NCI-H524 treated with DMSO at 0.1 percent for 48 hours (cell line): ENCODE measurements at regions not wholly inside any gene's neighbourhood (a gene's known extent, or its start where the extent isn't known, plus 50 kb on each side); places are given as distances from the start of the nearest gene placed in this dataset.
"Not testable (repeated sequence)": the region's sequence is repeated elsewhere in the genome, so short reads cannot be mapped to it uniquely, and the experiment has no call there.

Experiments
- DNase-seq: peaks from one replicate; lab custom pipeline; 2025; lab: John Stamatoyannopoulos, UW

DNA sequence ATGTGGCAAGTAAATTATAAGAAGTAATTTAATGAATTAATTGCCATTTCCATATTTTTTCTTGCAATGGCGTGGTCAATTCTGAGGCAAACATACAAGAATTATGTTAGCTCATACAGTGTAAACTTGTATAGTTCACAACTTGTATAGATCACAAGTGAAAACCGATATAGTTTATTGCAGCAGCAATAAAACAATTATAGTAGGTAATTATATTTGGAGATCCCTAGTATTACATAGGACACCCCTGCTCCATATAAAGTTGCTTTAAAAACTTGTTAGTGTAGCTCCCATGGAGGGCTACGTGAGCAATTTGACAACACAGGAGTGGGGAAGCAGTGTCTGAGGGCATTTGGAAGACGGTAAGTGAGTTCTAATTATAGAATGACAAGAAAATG, 288.2 kb downstream of the SOCS6 start:
- no peak for DNase-seq

DNA sequence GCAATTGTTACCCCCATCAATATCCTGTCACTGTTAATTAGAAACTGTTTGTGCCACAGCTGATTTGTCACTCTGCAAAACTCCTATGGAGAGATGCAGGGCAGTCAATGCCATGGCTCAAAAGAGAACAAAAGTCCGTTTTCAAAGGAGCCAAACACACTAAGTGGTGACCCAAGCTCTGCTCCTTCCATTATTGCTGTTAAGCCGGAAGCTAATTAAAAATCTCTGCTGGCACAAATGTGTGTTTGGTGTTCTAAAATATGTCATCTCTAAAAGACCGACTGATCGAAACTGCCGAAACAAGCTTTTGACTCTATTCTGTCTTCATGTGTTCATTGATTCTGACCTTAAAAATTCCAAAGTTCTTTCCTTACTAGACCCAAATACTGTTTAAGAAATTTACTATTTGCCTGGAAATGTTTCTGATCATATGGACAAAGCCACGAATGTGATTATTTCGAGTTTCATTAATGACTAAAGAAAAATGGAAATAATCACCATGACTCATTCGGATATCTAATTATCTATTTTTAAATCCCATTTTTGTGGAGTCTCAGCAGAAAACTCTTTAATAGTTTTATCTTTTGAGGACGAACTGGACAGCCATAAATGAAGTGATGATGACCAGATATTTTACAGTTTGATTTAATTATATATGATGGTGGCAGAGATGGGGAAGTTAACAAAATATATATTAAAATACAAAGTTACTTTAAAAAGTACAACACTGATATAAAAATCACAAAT, 287.6 kb downstream of the SOCS6 start:
- DNase-seq = no peak

DNA sequence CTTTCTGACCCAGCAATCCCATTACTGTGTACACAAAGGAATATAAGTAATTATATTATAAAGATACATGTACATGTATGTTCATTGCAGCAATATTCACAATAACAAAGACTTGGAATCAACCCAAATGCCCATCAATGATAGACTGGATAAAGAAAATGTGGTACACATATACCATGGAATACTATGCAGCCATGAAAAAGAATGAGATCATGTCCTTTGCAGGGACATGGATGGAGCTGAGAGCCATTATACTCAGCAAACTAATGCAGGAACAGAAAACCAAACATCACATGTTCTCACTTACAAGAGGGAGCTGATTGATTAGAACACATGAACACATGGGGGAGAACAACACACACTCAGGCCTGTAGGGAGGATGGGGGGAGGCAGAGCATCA, 286.1 kb downstream of the SOCS6 start:
- DNase-seq = not testable (repeated sequence)

DNA sequence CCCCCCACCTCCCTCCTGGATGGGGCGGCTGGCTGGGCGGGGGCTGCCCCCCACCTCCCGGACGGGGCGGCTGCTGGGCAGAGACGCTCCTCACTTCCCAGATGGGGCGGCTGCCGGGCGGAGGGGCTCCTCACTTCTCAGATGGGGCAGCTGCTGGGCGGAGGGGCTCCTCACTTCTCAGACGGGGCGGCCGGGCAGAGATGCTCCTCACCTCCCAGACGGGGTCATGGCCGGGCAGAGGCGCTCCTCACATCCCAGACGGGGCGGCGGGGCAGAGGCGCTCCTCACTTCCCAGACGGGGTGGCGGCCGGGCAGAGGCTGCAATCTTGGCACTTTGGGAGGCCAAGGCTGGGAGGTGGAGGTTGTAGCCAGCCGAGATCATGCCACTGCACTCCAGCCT, 280.8 kb downstream of the SOCS6 start:
- not testable (repeated sequence) for DNase-seq

DNA sequence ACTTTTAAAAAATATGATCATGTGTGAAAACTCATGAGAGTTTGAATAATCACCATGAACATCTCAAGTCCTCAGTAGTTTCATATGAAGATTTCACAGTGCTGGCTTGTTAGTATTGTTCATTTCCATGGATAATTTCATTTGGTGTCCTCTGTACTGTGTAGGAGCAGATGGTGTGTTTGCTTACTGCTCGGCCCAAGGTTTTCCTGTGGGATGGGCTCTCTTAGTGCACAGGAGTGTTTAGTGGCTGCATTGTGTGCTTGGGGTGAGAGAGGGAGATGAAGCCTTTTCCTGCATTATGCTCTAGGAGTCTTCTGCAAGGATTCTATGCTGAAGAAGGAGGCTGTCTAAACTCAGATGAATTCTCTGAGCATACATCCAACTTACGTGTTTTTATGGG, 270.6 kb downstream of the SOCS6 start:
- no peak for DNase-seq

DNA sequence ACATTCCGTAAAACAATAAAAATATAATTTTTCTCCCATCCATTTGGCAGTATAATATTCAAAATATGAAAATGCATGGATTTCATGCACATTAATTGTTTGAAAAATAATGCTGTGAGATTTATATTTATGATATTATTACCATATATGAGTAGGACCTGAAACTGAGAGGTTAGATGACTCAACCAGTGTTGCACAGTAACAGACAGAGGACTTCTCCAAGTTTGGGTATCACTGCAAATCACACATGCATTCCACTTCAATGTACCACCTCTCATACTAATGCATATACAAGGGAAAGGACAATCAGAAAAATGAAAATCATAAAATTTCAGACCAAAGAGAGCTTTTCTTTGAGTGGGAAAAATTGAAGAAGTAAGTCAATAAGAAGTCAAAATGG, 269.5 kb downstream of the SOCS6 start:
- no peak for DNase-seq

DNA sequence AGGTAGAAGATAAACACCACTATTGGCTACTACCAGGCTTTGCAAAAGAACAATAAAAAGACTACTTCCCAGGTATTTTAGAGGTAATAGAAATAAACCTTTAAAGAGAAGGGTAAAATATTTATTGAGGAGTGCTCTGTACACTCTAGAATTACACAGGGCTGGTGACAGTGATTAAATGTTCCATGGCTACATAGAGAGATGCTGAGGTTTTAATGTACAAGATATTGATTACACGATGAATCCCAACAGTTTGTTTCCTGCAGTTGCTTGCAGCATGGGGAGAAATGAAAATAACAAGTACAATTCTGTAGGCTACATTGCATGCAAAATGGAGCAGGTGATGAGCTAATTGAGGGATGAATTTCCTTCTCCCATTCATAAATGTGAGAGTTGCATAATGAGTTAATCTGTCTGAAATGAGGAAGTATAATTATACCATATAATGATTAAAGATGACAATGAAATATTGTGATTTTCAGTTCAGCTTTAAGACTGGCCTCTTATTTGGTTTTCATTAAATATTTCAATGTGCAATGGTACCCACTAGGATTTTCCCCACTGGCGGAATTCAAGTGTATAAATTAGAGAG, 266.1 kb downstream of the SOCS6 start:
- no peak for DNase-seq

DNA sequence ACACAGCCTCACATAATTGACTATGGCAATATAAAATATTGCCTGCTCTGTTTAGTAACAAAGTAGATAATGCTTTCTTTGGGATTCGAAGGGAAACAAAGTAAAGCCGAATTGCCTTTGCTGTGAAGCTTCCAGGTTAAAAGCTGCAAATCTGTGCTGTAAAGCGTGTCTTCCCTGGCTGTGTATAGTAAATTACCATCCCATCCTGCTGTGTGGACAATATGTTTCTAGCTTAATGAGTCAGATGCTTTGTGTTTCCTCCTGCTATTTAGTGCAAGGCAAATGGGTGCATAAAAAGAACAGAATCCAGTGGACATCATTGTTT, 265.1 kb downstream of the SOCS6 start:
- no peak for DNase-seq

DNA sequence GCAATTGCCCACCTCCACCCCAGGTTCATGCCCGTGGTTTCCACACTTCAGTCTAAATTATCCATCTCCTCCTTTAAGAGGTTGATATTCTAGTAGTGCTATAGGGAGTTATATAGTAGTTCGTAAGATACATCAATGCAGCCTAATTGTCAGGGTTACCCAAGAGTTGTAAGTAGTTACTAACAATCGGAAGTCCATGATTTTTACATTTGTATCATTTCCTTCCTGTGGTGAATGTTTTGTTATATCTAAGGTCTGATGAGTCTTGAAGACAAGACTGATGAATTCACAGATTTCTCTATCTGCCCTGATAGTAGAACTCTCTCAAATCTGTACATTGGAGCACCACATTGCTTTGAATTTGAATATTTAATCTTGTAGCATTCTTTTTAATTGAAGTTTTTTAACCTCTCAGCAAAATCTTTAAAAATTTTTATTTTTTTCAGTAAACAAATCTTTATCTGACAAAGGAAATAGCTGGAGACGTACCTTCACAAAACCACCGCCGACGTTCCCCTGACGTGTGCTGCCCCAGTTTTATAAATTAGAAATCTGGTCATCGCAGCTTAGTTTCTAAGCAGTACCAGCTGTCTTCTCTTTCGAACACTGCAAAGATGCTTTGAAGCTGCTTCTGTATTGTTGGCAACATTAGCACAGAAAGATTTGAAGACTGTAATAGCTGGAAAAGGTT, 264.5 kb downstream of the SOCS6 start:
- peak; percentile 1 for DNase-seq

DNA sequence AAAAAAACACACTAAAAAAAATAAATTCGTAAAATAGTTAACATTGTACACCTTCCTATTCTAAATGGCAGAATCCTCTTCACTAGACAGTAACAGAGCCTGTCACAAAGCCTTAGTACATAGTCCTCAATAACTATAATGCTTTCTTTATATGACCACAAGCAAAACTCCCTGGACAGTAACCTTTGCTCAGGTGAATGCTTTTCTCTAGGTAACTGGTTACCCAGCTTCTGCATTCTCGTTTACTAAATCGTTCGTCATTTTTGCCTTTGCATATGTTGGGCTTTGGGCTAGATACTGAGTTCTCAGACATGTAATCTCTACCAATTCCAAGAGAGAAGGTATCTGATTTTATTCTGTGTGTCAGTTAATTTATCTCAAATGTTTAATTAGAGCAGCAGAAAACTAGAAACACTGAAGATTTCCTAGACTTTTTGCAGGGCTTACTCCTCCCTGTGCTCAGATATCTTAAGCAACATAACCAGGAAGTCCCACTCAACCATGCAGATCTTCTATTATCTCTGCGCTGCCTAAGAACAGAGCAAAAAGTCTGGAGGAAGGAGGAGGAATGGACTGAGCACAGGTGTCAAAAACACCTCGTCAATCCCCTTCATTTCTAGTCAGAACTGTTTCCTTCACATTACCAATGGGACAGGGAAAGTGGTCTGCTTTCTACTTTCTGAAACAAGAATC, 247.7 kb downstream of the SOCS6 start:
- no peak for DNase-seq

DNA sequence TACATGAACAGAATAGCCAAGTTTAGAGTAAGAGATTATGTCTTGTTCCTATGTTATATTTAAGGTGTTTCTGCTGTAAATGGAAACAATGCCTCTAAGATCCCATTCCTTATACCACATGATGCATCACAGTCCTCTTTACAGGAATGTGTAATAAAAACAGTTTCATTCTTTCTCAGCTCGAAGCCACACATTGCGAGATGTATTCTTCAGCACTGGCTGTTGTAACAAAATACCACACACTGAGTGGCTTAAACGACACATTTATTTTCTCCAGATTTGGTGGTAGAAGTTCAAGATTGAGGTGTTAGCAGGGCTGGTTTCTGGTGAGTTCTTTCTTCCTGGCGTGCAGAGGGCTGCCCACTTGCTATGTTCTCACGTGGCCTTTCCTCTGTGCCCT, 246.2 kb downstream of the SOCS6 start:
- DNase-seq = no peak

DNA sequence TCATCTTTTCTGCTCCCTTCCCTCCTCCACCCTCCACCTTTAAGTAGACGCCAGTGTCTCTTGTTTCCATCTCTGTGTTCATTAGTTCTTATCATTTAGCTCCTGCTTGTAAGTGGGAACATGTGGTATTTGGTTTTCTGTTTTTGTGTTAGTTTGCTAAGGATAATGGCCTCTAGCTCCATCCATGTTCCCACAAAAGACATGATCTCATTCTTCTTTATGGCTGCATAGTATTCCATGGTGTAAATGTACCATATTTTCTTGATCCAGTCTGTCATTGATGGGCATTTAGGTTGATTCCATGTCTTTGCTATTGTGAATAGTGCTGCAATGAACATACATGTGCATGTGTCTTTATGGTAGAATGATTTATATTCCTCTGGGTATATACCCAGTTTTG, 236.5 kb downstream of the SOCS6 start:
- not testable (repeated sequence) for DNase-seq

DNA sequence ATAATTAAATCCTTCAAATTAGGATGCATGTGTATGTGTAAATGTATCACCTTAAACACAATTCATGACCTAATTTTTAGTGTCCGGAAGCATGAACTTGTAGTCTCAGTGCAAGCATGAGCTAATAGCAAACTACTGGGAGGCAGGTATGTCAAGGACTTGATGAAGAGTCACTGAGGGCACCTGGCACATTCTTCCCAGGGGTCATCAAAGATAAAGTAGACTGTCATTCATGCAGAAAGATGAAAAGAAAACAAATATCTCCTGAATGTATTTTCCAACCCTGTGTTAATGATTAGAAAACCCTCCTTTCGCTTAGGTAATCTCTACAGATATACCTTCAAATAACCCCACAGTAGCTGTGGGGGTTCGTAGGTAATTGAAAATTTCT, 234.9 kb downstream of the SOCS6 start:
- DNase-seq = no peak

DNA sequence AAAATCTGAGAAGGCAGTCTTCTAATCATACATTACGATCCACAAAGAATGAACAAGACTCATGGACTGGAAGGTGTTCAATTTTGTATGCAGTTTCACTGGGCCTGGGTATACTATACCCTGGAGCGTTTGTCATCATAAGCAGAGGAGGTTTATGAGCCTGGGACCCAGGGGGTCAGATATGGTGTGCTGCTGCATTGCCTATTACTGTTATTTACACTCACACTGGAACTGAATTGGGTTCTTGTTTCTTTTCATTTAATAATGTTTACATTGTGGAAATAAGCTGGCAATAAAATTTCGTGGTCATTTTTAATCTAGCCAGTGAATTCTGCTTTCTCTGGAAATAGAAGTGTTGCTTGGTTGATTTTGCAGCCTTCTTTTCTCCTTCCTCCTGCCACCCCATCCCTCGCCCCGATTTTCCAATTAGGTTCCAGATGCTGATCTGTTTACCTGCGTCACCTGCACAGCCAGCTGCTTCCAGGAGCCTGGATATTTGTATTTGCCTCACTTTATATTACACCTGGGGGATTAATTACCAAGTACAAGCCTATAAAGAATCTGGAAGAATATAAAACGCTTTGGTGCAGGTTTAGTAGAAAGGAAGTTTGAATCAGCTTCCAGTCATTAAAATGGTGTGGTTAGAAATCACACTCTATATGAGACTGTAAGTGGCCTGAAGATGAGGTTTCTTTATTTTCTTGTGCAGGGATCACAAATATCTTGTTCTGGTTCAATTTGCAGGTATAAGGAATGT, 234.4 kb downstream of the SOCS6 start:
- DNase-seq = no peak

DNA sequence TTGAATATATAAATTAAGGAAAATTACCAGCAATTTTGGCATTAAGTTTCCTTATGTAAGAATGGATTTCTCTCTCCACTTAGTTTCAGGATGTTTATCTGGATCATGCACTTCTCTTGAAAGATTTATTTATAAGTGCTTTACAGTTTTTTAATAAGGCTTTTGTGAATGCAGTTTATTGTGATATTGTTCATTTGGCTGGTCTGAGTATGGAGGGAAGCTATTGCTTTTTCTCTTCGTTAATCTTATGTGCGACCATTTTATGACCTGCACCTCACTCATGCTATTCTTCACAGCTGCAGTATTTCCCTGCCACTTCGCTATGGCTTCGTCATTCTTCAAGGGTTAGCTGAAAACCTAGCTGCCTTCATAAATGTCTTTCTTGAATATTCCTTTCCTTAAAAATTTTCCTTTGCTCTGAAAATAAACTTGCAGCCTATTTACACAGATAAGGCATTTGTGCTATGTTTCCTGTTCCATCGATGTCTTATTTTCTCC, 233.4 kb downstream of the SOCS6 start:
- DNase-seq = no peak

DNA sequence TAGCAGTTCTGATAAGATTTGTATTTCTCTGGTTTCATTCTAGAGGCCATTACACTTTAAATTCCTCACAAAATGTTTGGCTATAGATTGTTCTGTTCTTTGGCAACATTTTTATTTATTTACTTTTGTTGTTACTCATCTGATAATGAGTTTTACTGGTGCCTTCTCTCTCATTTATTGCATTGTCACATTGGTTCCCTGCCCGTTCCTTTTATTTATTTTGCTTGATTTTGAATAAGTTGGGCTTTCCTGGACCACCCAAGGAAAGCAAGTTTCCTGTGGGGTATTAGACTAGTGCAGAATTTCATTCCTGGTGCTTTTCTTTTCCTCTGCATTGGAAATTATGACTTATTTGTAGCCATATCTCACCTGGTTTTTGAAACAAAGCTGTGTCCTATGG, 232.0 kb downstream of the SOCS6 start:
- DNase-seq = no peak

DNA sequence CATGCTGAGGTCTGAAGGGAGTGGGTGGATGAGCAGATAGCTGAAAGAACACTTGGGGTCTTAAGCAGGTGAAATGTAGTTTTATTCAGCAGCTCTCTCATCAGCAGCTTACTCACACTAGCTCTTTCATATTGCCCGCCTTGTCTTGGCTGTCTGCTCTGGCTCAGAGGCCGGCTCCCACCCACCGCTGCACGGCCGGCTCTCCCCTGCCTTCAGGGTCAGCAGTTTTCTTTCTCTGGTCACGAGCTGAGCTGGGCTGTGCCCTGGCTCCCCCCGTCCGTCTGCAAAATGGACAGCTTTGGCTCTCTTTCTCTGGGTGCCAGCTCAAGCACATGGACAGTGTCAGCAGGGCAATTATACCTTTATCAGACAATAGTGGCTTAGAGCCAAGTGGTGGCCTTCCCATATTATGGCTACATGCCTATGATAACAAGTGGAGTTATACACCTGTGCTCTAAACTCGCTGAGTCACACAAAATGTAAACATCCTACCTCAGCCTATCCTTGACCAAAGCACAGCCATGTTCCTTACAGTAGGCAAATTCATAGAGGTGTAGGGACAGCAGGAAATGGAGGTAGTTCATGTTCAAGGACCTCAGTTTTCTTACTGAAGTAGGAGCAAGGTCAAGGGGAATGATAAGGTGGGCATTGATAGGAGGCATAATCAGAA, 224.8 kb downstream of the SOCS6 start:
- DNase-seq = no peak

DNA sequence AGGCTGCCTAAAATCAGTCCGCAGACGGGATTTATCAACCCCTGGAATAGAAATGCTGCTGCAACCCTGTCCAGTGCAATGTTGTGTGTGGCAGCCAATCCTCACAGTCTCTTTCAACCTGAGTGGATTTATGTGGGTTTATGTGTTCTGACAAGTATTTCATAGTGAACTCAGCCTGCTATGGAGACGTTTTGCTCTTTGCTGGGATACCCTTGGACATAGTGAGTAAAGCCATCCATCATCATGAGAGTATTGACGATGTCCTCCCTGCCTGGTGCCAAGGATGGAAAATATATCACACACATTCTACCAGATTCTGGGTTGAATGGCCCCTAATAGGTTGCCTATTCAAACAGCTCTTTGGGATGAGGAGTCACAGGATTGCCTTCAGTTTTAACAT, 219.1 kb downstream of the SOCS6 start:
- no peak for DNase-seq

DNA sequence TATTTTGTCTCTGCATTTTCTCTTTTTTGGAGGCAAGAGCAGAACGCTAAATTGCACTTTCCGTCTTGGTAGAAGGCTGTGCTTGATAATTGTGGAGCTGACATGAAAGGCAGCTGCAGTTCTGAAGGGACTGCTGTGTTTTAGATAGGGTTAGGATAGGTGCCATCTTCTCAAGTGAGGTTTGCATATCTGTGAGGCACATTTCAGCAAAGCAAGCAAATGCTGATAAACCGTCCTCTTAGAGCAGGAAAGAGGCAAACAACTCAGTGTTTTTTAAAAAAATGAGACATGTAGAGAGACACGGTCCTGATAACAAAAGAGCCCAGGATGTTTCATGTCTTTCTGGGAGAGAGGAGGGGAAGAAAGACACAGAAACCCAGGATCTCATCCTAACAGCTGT, 217.7 kb downstream of the SOCS6 start:
- no peak for DNase-seq

DNA sequence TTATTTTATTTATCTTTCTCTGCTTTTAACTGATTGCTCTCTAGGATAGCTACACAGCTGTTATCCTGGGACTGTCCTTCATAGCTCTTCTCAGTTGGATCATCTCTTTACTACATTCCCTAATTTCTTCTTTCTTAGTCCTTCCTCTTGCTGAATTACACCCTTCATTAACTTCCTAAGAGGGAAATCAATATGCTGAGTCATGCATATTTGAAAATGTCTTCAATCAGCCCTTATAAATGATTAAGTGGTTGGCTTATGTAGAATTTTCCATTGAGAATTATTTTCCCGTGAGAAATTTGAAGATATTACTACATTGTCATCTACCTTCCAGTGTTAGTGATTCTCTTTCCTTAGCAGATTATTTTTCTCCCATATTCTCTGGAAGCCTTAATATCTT, 214.2 kb downstream of the SOCS6 start:
- no peak for DNase-seq

DNA sequence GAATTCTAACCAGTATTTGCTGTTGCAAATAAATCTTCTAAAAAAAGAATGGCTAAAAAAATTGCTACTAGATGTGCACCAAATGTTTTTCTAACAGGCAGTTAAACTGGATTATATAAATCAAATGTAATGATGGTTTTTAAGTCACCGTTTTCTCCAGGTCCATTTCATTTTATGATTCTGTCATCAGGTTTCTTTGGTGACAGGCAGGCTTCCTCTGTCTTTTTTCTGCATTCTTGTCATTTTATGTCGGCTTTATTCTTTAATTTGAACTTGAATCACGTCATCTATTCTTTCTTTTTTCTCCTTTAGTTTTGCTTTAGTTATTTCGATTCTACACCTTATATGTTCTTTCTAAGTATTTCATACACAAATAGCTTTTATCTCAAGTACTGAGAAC, 212.5 kb downstream of the SOCS6 start:
- no peak for DNase-seq

DNA sequence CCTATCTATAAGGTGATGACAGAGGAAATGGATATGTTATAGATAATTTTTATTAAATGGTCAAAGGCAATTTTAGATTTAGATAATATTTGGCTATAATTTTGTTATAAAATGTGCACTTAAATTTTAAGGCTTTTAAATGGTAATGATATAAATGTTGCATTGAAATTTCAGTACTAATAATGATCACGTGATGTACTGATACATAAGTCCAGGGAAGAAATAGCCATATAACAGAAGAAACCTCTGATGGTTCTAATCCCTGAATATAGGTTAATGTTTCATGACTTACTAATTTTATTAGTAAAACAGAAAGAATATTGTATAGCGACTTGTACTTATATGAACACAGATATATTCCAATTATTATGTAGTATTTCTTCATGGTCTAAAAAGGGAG, 211.9 kb downstream of the SOCS6 start:
- no peak for DNase-seq
